ENCODE measurements at regions not wholly inside any gene's neighbourhood (a gene's known extent, or its start where the extent isn't known, plus 50 kb on each side); places are given as distances from the start of the nearest gene placed in this dataset.

GRCh38 chr2:120929829-120930228, 194.2 kb downstream of the GLI2 start:
- no peak for ATAC-seq
- ChIA-PET RAD21 (ENCODE audit: unreplicated experiment) (no interaction called here), CTCF (no interaction called here), POLR2A (no interaction called here), SMC1A (ENCODE audit: uncharacterized antibody, unreplicated experiment) (no interaction called here)
- Histone ChIP-seq H3K27ac (ENCODE audit: control insufficient read depth, insufficient read depth) (no peak overlapping the region), H3K9me3 (replicated peaks; ENCODE audit: control insufficient read depth, insufficient read depth, low read length) (no peaks in the 10 kb centered on the region), H3K9ac (ENCODE audit: control insufficient read depth, insufficient read depth, low read length) (no peak overlapping the region), H3K27me3 (replicated peaks in 1 of 2; ENCODE audit: control insufficient read depth in 2 of 2, insufficient read depth in 2 of 2, low read length in 1 of 2) (no peaks in the 10 kb centered on the region; a peak in 2 of 4 replicates), H2AFZ (ENCODE audit: control insufficient read depth, low read depth, low read length) (no peak overlapping the region), H4K20me1 (ENCODE audit: control insufficient read depth, insufficient read depth) (no peaks in the 10 kb centered on the region), H3K79me2 (ENCODE audit: control insufficient read depth, insufficient read depth, low read length) (no peaks in the 10 kb centered on the region), H3K4me1 (ENCODE audit: control insufficient read depth, insufficient read depth, low read length) (no peaks in the 10 kb centered on the region), H3K4me3 (no peak overlapping the region), H3K36me3 (ENCODE audit: control insufficient read depth in 2 of 2, insufficient read depth in 2 of 2, low read length in 1 of 2) (no peaks in the 10 kb centered on the region), H3K4me2 (ENCODE audit: control insufficient read depth, insufficient read depth) (no peak overlapping the region)
- no peak for TF ChIP-seq ZBED1 (IDR thresholded peaks at IDR 0.05; ENCODE audit: borderline replicate concordance)
- no peak for TF ChIP-seq MYB (IDR thresholded peaks at IDR 0.05; ENCODE audit: borderline replicate concordance, low read depth, low read length)
- TF ChIP-seq EZH2 (IDR thresholded peaks at IDR 0.05; ENCODE audit: borderline replicate concordance, control insufficient read depth, low read depth, low read length), result no peak
- no peak for TF ChIP-seq YY1 (IDR thresholded peaks at IDR 0.05; ENCODE audit: low read depth, low read length)
- no peak for TF ChIP-seq DPF2 (IDR thresholded peaks at IDR 0.05)
- TF ChIP-seq MXI1 (IDR thresholded peaks at IDR 0.05; ENCODE audit: low read depth, low read length), result no peak
- TF ChIP-seq, protein P1, sequence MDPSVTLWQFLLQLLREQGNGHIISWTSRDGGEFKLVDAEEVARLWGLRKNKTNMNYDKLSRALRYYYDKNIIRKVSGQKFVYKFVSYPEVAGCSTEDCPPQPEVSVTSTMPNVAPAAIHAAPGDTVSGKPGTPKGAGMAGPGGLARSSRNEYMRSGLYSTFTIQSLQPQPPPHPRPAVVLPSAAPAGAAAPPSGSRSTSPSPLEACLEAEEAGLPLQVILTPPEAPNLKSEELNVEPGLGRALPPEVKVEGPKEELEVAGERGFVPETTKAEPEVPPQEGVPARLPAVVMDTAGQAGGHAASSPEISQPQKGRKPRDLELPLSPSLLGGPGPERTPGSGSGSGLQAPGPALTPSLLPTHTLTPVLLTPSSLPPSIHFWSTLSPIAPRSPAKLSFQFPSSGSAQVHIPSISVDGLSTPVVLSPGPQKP (IDR thresholded peaks at IDR 0.05; ENCODE audit: low read depth, low read length), result no peak
- TF ChIP-seq SIX5 (IDR thresholded peaks at IDR 0.05; ENCODE audit: low read depth, low read length, severe bottlenecking), result no peak
- TF ChIP-seq, protein P2, sequence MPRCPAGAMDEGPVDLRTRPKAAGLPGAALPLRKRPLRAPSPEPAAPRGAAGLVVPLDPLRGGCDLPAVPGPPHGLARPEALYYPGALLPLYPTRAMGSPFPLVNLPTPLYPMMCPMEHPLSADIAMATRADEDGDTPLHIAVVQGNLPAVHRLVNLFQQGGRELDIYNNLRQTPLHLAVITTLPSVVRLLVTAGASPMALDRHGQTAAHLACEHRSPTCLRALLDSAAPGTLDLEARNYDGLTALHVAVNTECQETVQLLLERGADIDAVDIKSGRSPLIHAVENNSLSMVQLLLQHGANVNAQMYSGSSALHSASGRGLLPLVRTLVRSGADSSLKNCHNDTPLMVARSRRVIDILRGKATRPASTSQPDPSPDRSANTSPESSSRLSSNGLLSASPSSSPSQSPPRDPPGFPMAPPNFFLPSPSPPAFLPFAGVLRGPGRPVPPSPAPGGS (IDR thresholded peaks at IDR 0.05; ENCODE audit: borderline replicate concordance, insufficient read depth, low read depth, low read length, poor library complexity, severe bottlenecking), result no peak
- TF ChIP-seq RELB (IDR thresholded peaks at IDR 0.05; ENCODE audit: low read depth), result no peak
- no peak for TF ChIP-seq ETV6 (conservative IDR thresholded peaks at IDR 0.05 in 1 of 2, IDR thresholded peaks at IDR 0.05 in 1 of 2; ENCODE audit: borderline replicate concordance in 1 of 2, low read depth in 1 of 2)
- TF ChIP-seq PBX3 (IDR thresholded peaks at IDR 0.05; ENCODE audit: insufficient replicate concordance, low read depth, low read length), result no peak
- no peak for TF ChIP-seq SREBF1 (IDR thresholded peaks at IDR 0.05; ENCODE audit: low read length)
- TF ChIP-seq ESRRA (IDR thresholded peaks at IDR 0.05; ENCODE audit: low read length), result no peak
- TF ChIP-seq CBFB (IDR thresholded peaks at IDR 0.05; ENCODE audit: low read depth), result no peak
- no peak for TF ChIP-seq TBL1XR1 (IDR thresholded peaks at IDR 0.05; ENCODE audit: low read depth, low read length)
- TF ChIP-seq CHD2 (IDR thresholded peaks at IDR 0.05; ENCODE audit: borderline replicate concordance, low read depth, low read length), result no peak
- no peak for TF ChIP-seq IKZF2 (IDR thresholded peaks at IDR 0.05)
- no peak for TF ChIP-seq RELA (IDR thresholded peaks at IDR 0.05; ENCODE audit: borderline replicate concordance, partially characterized antibody)
- intact Hi-C loops (cut with micrococcal nuclease; ENCODE audit: unreplicated experiment) (no loop called here), in situ Hi-C loops (cut with MboI) (no loop called here)
- no peak for FAIRE-seq
- no peak for DNase-seq (ENCODE audit: low read depth, low spot score)
- WGBS (ENCODE audit: insufficient coverage, insufficient replicate concordance, low lambda C conversion rate, missing lambda C conversion rate), result 0% methylated on average over 2 of the region's 2 CpGs
- no TSS peak for BruUV-seq (replicated peaks)
